Endothelial cell of umbilical vein (primary cell): ENCODE measurements at regions not wholly inside any gene's neighbourhood (a gene's known extent, or its start where the extent isn't known, plus 50 kb on each side); places are given as distances from the start of the nearest gene placed in this dataset.

Experiments used
- BruUV-seq: library from RNA; stranded (reverse); fragments of 400-500 nt; replicated peaks from 2 replicates; lab custom pipeline; 2021; lab: Mats Ljungman, UMichigan
- CTCF ChIA-PET: fragments of 300-600, 350-600 bp; sonication (Branson Sonifier 250); formaldehyde crosslinking; loops from one replicate; lab custom pipeline; 2021; ENCODE audit warnings: antibody characterized with exemption, inconsistent platforms; lab: Charles Lee
- POLR2A ChIA-PET: fragments of 300-600, 350-600 bp; sonication (Branson Sonifier 250); formaldehyde crosslinking; loops from one replicate; lab custom pipeline; 2021; ENCODE audit warnings: antibody characterized with exemption, inconsistent platforms; lab: Charles Lee
- DNase-seq: peaks from one replicate; pipeline ENCODE4 v3.0.0-alpha.2; 2011; ENCODE audit warnings: low read depth, low spot score
- FAIRE-seq: peaks from 2 replicates; lab custom pipeline; 2011; peaks lifted over from hg19 to GRCh38; lab: Jason Lieb, UNC
- H2AFZ ChIP-seq: 2 replicates; pipeline ENCODE4 v1.6.0; 2012; ENCODE audit warnings: low read depth, low read length, control low read depth, inconsistent platforms
- H3K27ac ChIP-seq: 2 replicates; pipeline ENCODE4 v1.5.1; 2011; ENCODE audit warnings: low read depth, mild to moderate bottlenecking, control low read depth, low read length, moderate library complexity; ENCODE audit not compliant: insufficient read depth
- H3K27me3 ChIP-seq, 2 experiments: 2 replicates each; pipeline versions ENCODE4 v1.6.0 to v1.6.1; 2011; ENCODE audit warnings: low read length in 2 of 2, mixed read lengths in 1 of 2; ENCODE audit not compliant: control insufficient read depth in 2 of 2, insufficient read depth in 2 of 2
- H3K36me3 ChIP-seq, 2 experiments: 2 replicates in 1 of 2; 3 replicates in 1 of 2; pipeline ENCODE4 v1.5.1; 2011; ENCODE audit warnings: low read length in 2 of 2, mild to moderate bottlenecking in 1 of 2, moderate library complexity in 1 of 2; ENCODE audit not compliant: control insufficient read depth in 2 of 2, insufficient read depth in 2 of 2; ENCODE audit errors: extremely low read depth in 1 of 2
- H3K4me1 ChIP-seq: 3 replicates; pipeline ENCODE4 v1.5.1; 2011; ENCODE audit warnings: mild to moderate bottlenecking, low read length; ENCODE audit not compliant: control insufficient read depth, insufficient read depth; ENCODE audit errors: extremely low read depth
- H3K4me2 ChIP-seq: 2 replicates; pipeline ENCODE4 v1.6.1; 2011; ENCODE audit warnings: low read length, control low read depth, mixed read lengths; ENCODE audit not compliant: insufficient read depth
- H3K4me3 ChIP-seq, 3 experiments: fragments of 200-600 bp in 1 of 3; sonication (generic), shearing (Covaris generic) in 1 of 3; replicated peaks in 1 of 3; 2 replicates each; pipeline ENCODE4 v1.5.1; 2011 to 2016; ENCODE audit warnings: control low read depth in 3 of 3, low read length in 3 of 3, mild to moderate bottlenecking in 2 of 3, inconsistent platforms in 1 of 3, low read depth in 1 of 3, moderate library complexity in 1 of 3; ENCODE audit not compliant: insufficient read depth in 1 of 3
- H3K79me2 ChIP-seq: 2 replicates; pipeline ENCODE4 v1.6.0; 2012; ENCODE audit warnings: low read length, inconsistent platforms; ENCODE audit not compliant: control insufficient read depth, insufficient read depth
- H3K9ac ChIP-seq: replicated peaks from 2 replicates; pipeline ENCODE3; 2011; ENCODE audit warnings: low read length, control low read depth; ENCODE audit not compliant: insufficient read depth; ENCODE audit errors: extremely low read depth
- H3K9me1 ChIP-seq: replicated peaks from 3 replicates; pipeline ENCODE4 v1.6.0; 2011; ENCODE audit warnings: mild to moderate bottlenecking, low read length; ENCODE audit not compliant: control insufficient read depth, insufficient read depth; ENCODE audit errors: extremely low read depth
- H3K9me3 ChIP-seq: replicated peaks from 2 replicates; pipeline ENCODE4 v1.5.1; 2012; ENCODE audit warnings: low read length, inconsistent platforms; ENCODE audit not compliant: control insufficient read depth, insufficient read depth
- H4K20me1 ChIP-seq: replicated peaks from 2 replicates; pipeline ENCODE3; 2011; ENCODE audit warnings: mild to moderate bottlenecking, low read length; ENCODE audit not compliant: control insufficient read depth, insufficient read depth; ENCODE audit errors: extremely low read depth
- CTCF ChIP-seq, 2 donors: IDR thresholded peaks; 1 replicate in 1 of 2; 2 replicates in 1 of 2; pipeline ENCODE4 v1.5.1; 2011; ENCODE audit warnings: low read length in 2 of 2, mild to moderate bottlenecking in 2 of 2, moderate library complexity in 2 of 2, control low read depth in 1 of 2, inconsistent platforms in 1 of 2, low read depth in 1 of 2; ENCODE audit not compliant: insufficient read depth in 1 of 2; ENCODE audit errors: extremely low read depth in 1 of 2
- EZH2 ChIP-seq: IDR thresholded peaks from 2 replicates; pipeline ENCODE4 v1.6.1; 2012; ENCODE audit warnings: borderline replicate concordance, low read depth, mild to moderate bottlenecking, moderate library complexity, low read length, inconsistent platforms; ENCODE audit not compliant: severe bottlenecking
- FOS ChIP-seq: IDR thresholded peaks from 2 replicates; pipeline ENCODE4 v1.6.1; 2011; ENCODE audit warnings: mild to moderate bottlenecking, low read length, moderate library complexity, borderline replicate concordance; ENCODE audit not compliant: insufficient read depth
- GATA2 ChIP-seq: IDR thresholded peaks from 2 replicates; pipeline ENCODE4 v1.7.0; 2011; ENCODE audit warnings: low read depth, mild to moderate bottlenecking, moderate library complexity, mixed read lengths, low read length; ENCODE audit not compliant: insufficient read length, insufficient read depth
- JUN ChIP-seq: IDR thresholded peaks from 2 replicates; pipeline ENCODE4 v1.6.1; 2011; ENCODE audit warnings: borderline replicate concordance, low read depth; ENCODE audit not compliant: insufficient read length, insufficient read depth
- MAX ChIP-seq: IDR thresholded peaks from 2 replicates; pipeline ENCODE4 v1.6.1; 2011; ENCODE audit not compliant: insufficient read depth, insufficient read length
- MYC ChIP-seq: IDR thresholded peaks from one replicate; pipeline ENCODE4 v1.6.1; 2011; ENCODE audit warnings: mild to moderate bottlenecking, low read depth, low read length
- POLR2A ChIP-seq: IDR thresholded peaks from 2 replicates; pipeline ENCODE4 v1.6.1; 2012; ENCODE audit warnings: low read depth, mild to moderate bottlenecking, control low read depth, low read length
- POLR2AphosphoS5 ChIP-seq: IDR thresholded peaks from 2 replicates; pipeline ENCODE4 v1.6.1; 2012; ENCODE audit warnings: low read depth, mild to moderate bottlenecking, control low read depth, low read length, moderate library complexity; ENCODE audit not compliant: insufficient read depth
- dilution Hi-C: fragments of 300-500 bp; cut with MboI; formaldehyde crosslinking; loops from one replicate; pipeline ENCODE4 v1.15.0; 2019; ENCODE audit warnings: low sequenced_read_pairs; ENCODE audit not compliant: extremely low pct_ligation_motif_present
- intact Hi-C: fragments of 100-400 bp; cut with micrococcal nuclease; formaldehyde crosslinking; loops from one replicate; pipeline ENCODE4 v1.10.0; 2022

- FAIRE-seq (no peak), DNase-seq (no peak)
- dilution Hi-C loops (no loop called here), intact Hi-C loops (no loop called here)
- Histone ChIP-seq H3K9ac (no peak overlapping the region), H3K4me3 (no peak overlapping the region), H3K36me3 (no peaks in the 10 kb centered on the region), H3K9me1 (no peaks in the 10 kb centered on the region), H3K9me3 (no peaks in the 10 kb centered on the region), H3K4me2 (no peak overlapping the region), H2AFZ (no peak overlapping the region), H3K27me3 (peaks cover 5 to 6% of the 10 kb centered on the region in 2 experiments), H3K27ac (no peak overlapping the region), H3K4me1 (no peaks in the 10 kb centered on the region), H3K79me2 (no peaks in the 10 kb centered on the region), H4K20me1 (no peaks in the 10 kb centered on the region)
- POLR2A ChIA-PET = no interaction called here
- CTCF ChIA-PET = no interaction called here
- no TSS peak for BruUV-seq
- TF ChIP-seq POLR2A (no peak), JUN (no peak), MYC (no peak)
Measured at GRCh38 chr5:154129013-154129412, 61.5 kb upstream of the GALNT10 start.

GRCh38 chr5:154129921-154130320, 60.6 kb upstream of the GALNT10 start:
- intact Hi-C loops = no loop called here
- CTCF ChIA-PET = no interaction called here
- no peaks in the 10 kb centered on the region for H4K20me1 ChIP-seq

More at GRCh38 chr5:154129921-154130320, 60.6 kb upstream of the GALNT10 start:
- no TSS peak for BruUV-seq
- no peaks in the 10 kb centered on the region for H3K4me1 ChIP-seq
- FAIRE-seq (no peak), DNase-seq (no peak)
- no peaks in the 10 kb centered on the region for H3K9me1 ChIP-seq
- no peaks in the 10 kb centered on the region for H3K79me2 ChIP-seq
- POLR2A ChIA-PET = no interaction called here
- H3K27me3 ChIP-seq = peaks cover 5 to 6% of the 10 kb centered on the region in 2 experiments
- no peaks in the 10 kb centered on the region for H3K36me3 ChIP-seq
- H3K4me2 ChIP-seq = no peak overlapping the region
- H2AFZ ChIP-seq = no peak overlapping the region
- no peak overlapping the region for H3K4me3 ChIP-seq
- no peaks in the 10 kb centered on the region for H3K9me3 ChIP-seq
- TF ChIP-seq FOS (no peak), GATA2 (no peak), JUN (no peak), POLR2A (no peak), MYC (no peak), POLR2AphosphoS5 (no peak), MAX (no peak), CTCF (IDR thresholded peaks at IDR 0.05; ENCODE audit: extremely low read depth in 1 of 2, insufficient read depth in 1 of 2, low read depth in 1 of 2, low read length in 2 of 2) (no peak), EZH2 (no peak)
- no peak overlapping the region for H3K27ac ChIP-seq
- no peak overlapping the region for H3K9ac ChIP-seq
- dilution Hi-C loops = no loop called here
